ENCODE measurements at regions not wholly inside any gene's neighbourhood (a gene's known extent, or its start where the extent isn't known, plus 50 kb on each side); places are given as distances from the start of the nearest gene placed in this dataset.

GRCh38 chr3:76107935-76108570 is 322.7 kb upstream of the ZNF717 start:
- TF ChIP-seq POLR2A (IDR thresholded peaks at IDR 0.05; ENCODE audit: low read depth, low read length) (no peak), POLR2AphosphoS5 (IDR thresholded peaks at IDR 0.05; ENCODE audit: low read depth, low read length) (no peak), TAF1 (IDR thresholded peaks at IDR 0.05; ENCODE audit: low read depth, low read length) (no peak)
